Ascending aorta (tissue), 2 donors: ENCODE measurements at regions not wholly inside any gene's neighbourhood (a gene's known extent, or its start where the extent isn't known, plus 50 kb on each side); places are given as distances from the start of the nearest gene placed in this dataset.

Source experiments
- DNase-seq, 2 donors: peaks; one replicate each; pipeline ENCODE4 v3.0.0-alpha.2; 2019; ENCODE audit warnings: low spot score in 2 of 2
- H3K27ac ChIP-seq, 2 donors: fragments of 200-600 bp; sonication (generic); one replicate each; pipeline ENCODE4 v1.5.1; 2016 to 2017; ENCODE audit warnings: mild to moderate bottlenecking in 1 of 2
- H3K27me3 ChIP-seq: fragments of 200-600 bp; sonication (generic); one replicate; pipeline ENCODE4 v1.5.1; 2017
- H3K36me3 ChIP-seq, 2 donors: fragments of 200-600 bp; sonication (generic); one replicate each; pipeline ENCODE4 v1.5.1; 2016
- H3K4me1 ChIP-seq, 2 donors: fragments of 200-600 bp; sonication (generic); one replicate each; pipeline ENCODE4 v1.5.1; 2016 to 2017; ENCODE audit warnings: mild to moderate bottlenecking in 1 of 2
- H3K4me3 ChIP-seq, 2 donors: fragments of 200-600 bp; sonication (generic); one replicate each; pipeline ENCODE4 v1.5.1; 2016 to 2017; ENCODE audit warnings: mild to moderate bottlenecking in 1 of 2
- H3K9me3 ChIP-seq, 2 donors: fragments of 200-600 bp; sonication (generic); one replicate each; pipeline ENCODE4 v1.5.1; 2016
- intact Hi-C: fragments of 100-400 bp; cut with DNase I; formaldehyde crosslinking; loops from one replicate; pipeline ENCODE4 v1.15.1; 2023
- TF ChIP-seq, protein P1 (sequence below), 3 experiments: fragments of 200-600 bp in 2 of 3; fragments of 450-650 bp in 1 of 3; sonication (generic) in 2 of 3; IDR thresholded peaks; one replicate each; pipeline ENCODE4 v1.5.1; 2016 to 2019; ENCODE audit warnings: antibody characterized with exemption in 3 of 3, mild to moderate bottlenecking in 1 of 3, moderate library complexity in 1 of 3

DNA sequence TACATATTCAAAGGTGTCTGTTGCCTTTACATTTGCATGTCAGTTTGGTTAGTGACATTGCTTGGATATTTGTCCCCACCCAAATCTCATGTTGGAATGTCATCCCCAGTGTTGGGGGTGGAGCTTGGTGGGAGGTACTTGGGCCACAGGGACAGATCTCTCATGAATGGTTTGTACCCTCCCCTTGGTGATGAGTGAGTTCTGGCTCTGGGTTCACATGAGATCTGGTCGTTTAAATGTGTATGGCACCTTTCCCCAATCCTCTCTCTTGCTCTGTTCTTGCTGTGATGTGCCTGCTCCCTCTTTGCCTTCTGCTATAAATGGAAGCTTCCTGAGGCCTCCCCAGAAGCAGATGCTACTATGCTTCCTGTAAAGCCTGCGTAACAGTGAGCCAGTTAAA is 207.9 kb upstream of the DIO3 start:
- H3K27me3 ChIP-seq, result no peaks in the 10 kb centered on the region
- H3K27ac ChIP-seq, result no peak overlapping the region
- intact Hi-C loops, result no loop called here
- TF ChIP-seq, protein P1, sequence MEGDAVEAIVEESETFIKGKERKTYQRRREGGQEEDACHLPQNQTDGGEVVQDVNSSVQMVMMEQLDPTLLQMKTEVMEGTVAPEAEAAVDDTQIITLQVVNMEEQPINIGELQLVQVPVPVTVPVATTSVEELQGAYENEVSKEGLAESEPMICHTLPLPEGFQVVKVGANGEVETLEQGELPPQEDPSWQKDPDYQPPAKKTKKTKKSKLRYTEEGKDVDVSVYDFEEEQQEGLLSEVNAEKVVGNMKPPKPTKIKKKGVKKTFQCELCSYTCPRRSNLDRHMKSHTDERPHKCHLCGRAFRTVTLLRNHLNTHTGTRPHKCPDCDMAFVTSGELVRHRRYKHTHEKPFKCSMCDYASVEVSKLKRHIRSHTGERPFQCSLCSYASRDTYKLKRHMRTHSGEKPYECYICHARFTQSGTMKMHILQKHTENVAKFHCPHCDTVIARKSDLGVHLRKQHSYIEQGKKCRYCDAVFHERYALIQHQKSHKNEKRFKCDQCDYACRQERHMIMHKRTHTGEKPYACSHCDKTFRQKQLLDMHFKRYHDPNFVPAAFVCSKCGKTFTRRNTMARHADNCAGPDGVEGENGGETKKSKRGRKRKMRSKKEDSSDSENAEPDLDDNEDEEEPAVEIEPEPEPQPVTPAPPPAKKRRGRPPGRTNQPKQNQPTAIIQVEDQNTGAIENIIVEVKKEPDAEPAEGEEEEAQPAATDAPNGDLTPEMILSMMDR (IDR thresholded peaks at IDR 0.05), result no peak
- H3K36me3 ChIP-seq, result no peaks in the 10 kb centered on the region
- no peak overlapping the region for H3K4me3 ChIP-seq
- peaks cover 0 to 11% of the 10 kb centered on the region in 2 donors for H3K9me3 ChIP-seq
- DNase-seq, result no peak
- H3K4me1 ChIP-seq, result no peaks in the 10 kb centered on the region

DNA sequence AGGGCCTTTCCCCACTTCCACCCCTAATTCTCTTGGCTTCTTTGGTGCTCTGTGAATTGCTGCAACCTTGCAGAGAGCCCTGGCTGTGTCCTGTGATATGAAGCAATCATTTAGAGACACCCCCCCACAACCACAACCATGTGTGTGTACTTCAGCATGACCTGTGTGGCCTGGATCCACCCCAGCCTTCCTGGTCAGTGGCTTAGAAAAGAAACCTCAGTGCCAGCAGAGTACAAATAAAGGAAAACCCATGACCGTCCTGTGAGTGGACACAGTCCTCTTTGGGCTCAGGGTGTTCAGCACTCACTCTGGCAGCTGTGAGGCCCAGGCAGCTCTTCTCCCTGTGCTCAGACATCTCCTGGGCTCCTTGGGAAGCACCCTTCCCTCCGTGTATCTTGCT is 206.6 kb upstream of the DIO3 start:
- intact Hi-C loops, result no loop called here
- TF ChIP-seq, protein P1 (IDR thresholded peaks at IDR 0.05), result no peak
- Histone ChIP-seq H3K9me3 (peaks cover 0 to 11% of the 10 kb centered on the region in 2 donors), H3K4me1 (no peaks in the 10 kb centered on the region), H3K27me3 (no peaks in the 10 kb centered on the region), H3K27ac (no peak overlapping the region), H3K4me3 (no peak overlapping the region), H3K36me3 (no peaks in the 10 kb centered on the region)
- DNase-seq, result peak in 1 of 2 donors; percentile 38

DNA sequence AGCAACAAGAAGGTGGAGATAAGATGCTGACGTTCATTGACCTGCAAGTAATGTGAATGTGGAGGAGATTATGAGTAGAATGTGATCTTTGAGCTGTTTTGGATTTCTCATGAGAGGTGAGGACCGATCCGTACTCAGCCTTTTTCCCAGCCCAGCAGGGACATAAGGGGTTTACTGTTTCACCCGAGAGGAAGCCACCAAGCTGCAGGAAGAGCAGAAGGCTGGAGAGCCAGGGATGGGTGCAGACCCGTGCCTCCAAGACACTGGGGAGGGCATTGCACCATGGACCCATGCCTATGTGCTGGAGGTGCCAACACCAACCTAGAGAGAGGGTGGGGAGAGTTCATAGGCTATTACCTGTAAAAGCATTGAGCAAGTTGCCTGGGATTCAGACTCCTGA is 206.0 kb upstream of the DIO3 start:
- intact Hi-C loops, result no loop called here

DNA sequence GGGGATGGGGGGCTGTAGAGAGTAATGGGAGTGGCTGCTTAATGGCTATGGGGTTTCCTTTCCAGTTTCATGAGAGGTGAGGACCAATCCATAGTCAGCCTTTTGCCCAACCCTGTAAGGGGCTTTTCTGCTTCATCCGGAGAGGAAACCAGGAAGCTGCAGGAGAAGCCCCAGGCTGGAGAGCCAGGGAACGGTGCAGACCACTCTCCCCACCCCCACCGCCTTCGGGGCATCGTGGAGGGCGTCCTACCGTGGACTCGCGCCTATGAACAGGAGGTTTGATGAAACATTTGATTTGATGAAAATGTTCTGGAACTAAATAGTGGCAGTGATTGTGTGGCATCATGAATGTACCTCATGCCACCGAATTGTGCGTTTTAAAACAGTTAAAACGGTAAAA is 204.3 kb upstream of the DIO3 start:
- no peaks in the 10 kb centered on the region for H3K27me3 ChIP-seq
- no peaks in the 10 kb centered on the region for H3K4me1 ChIP-seq
- DNase-seq, result no peak
- no peak overlapping the region for H3K27ac ChIP-seq
- H3K4me3 ChIP-seq, result no peak overlapping the region
- H3K36me3 ChIP-seq, result no peaks in the 10 kb centered on the region
- intact Hi-C loops, result no loop called here
- TF ChIP-seq, protein P1 (IDR thresholded peaks at IDR 0.05), result no peak
- peaks cover 0 to 11% of the 10 kb centered on the region in 2 donors for H3K9me3 ChIP-seq

More for the DNA sequence above, 206.0 kb upstream of the DIO3 start:
- Histone ChIP-seq H3K27ac (no peak overlapping the region), H3K4me3 (no peak overlapping the region), H3K9me3 (peaks cover 0 to 11% of the 10 kb centered on the region in 2 donors), H3K4me1 (no peaks in the 10 kb centered on the region), H3K27me3 (no peaks in the 10 kb centered on the region), H3K36me3 (no peaks in the 10 kb centered on the region)
- TF ChIP-seq, protein P1 (IDR thresholded peaks at IDR 0.05), result no peak
- DNase-seq, result peak in 1 of 2 donors; percentile 30

DNA sequence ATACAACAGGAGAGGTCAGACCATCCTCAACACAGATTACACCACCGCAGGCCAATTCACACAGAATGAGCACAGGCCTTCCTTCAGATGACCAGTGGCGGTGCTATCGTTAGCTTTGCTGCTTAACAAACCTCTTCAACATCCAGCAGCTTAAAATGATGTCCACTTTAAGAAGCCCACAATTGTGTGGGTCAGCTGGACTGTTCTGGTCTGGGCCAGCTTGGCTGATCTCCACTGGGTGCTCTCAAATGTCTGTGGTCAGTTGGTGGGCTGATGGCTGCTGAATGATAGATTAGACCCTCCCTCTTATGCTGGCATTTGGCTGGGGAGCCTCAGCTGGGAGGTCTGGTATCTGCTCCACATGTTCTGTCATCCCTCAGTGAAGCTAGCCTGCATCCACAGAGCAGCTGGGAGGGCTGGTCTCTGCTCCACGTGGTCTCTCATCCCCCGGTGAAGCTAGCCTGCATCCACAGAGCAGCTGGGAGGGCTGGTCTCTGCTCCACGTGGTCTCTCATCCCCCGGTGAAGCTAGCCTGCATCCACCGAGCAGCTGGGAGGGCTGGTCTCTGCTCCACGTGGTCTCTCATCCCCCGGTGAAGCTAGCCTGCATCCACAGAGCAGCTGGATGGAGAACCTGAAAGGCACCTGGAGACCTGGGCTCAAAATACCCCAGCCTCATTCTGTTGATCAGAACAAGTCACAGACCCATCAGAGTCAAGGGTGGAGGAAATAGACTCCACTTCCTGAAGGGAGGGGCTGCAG is 203.6 kb upstream of the DIO3 start:
- DNase-seq, result no peak
- Histone ChIP-seq H3K9me3 (peaks cover 0 to 11% of the 10 kb centered on the region in 2 donors), H3K4me1 (no peaks in the 10 kb centered on the region), H3K27me3 (no peaks in the 10 kb centered on the region), H3K36me3 (no peaks in the 10 kb centered on the region), H3K4me3 (no peak overlapping the region), H3K27ac (no peak overlapping the region)
- intact Hi-C loops, result no loop called here
- TF ChIP-seq, protein P1 (IDR thresholded peaks at IDR 0.05), result no peak
